ENCODE measurements at regions not wholly inside any gene's neighbourhood (a gene's known extent, or its start where the extent isn't known, plus 50 kb on each side); places are given as distances from the start of the nearest gene placed in this dataset.

- TF ChIP-seq, protein P1, sequence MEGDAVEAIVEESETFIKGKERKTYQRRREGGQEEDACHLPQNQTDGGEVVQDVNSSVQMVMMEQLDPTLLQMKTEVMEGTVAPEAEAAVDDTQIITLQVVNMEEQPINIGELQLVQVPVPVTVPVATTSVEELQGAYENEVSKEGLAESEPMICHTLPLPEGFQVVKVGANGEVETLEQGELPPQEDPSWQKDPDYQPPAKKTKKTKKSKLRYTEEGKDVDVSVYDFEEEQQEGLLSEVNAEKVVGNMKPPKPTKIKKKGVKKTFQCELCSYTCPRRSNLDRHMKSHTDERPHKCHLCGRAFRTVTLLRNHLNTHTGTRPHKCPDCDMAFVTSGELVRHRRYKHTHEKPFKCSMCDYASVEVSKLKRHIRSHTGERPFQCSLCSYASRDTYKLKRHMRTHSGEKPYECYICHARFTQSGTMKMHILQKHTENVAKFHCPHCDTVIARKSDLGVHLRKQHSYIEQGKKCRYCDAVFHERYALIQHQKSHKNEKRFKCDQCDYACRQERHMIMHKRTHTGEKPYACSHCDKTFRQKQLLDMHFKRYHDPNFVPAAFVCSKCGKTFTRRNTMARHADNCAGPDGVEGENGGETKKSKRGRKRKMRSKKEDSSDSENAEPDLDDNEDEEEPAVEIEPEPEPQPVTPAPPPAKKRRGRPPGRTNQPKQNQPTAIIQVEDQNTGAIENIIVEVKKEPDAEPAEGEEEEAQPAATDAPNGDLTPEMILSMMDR (IDR thresholded peaks at IDR 0.05; ENCODE audit: low read length), result no peak
- TF ChIP-seq EZH2 (optimal IDR thresholded peaks at IDR 0.05; ENCODE audit: low read depth, low read length), result no peak
These were observed 67.9 kb upstream of the RPL38 start for GRCh38 chr17:74135391-74136167.

Measured in MM.1S (cell line).